PC-9 (cell line): ENCODE measurements at regions not wholly inside any gene's neighbourhood (a gene's known extent, or its start where the extent isn't known, plus 50 kb on each side); places are given as distances from the start of the nearest gene placed in this dataset.

Experiments used
- BruUV-seq: library from RNA; stranded (reverse); fragments of 400-500 nt; replicated peaks from 2 replicates; lab custom pipeline; 2021; lab: Mats Ljungman, UMichigan
- CTCF ChIA-PET: fragments of 300-600 bp; sonication (Branson Sonifier 250); formaldehyde crosslinking; loops from one replicate; lab custom pipeline; 2022; ENCODE audit warnings: antibody characterized with exemption; lab: Charles Lee
- POLR2A ChIA-PET: fragments of 300-600 bp; sonication (Branson Sonifier 250); formaldehyde crosslinking; loops from one replicate; lab custom pipeline; 2022; ENCODE audit warnings: antibody characterized with exemption; ENCODE audit not compliant: unreplicated experiment; lab: Charles Lee
- DNase-seq, 2 experiments: peaks; one replicate each; pipeline versions ENCODE4 v3.0.0 to v3.0.0-alpha.2; 2015 to 2022; ENCODE audit warnings: mixed read lengths in 1 of 2
- H2AFZ ChIP-seq: fragments of 200-600 bp; sonication (generic); 2 replicates; pipeline ENCODE4 v1.8.1; 2017; ENCODE audit warnings: antibody characterized with exemption
- H3F3A ChIP-seq: fragments of 200-600 bp; sonication (generic); 2 replicates; pipeline ENCODE4 v1.8.1; 2017; ENCODE audit warnings: antibody characterized with exemption, mild to moderate bottlenecking, low read depth; ENCODE audit not compliant: insufficient read depth
- H3K27ac ChIP-seq: fragments of 200-600 bp; sonication (generic); 2 replicates; pipeline ENCODE4 v1.6.1; 2016; ENCODE audit warnings: mixed run types
- H3K27me3 ChIP-seq: fragments of 200-600 bp; sonication (generic); 2 replicates; pipeline ENCODE4 v1.6.1; 2016; ENCODE audit warnings: low read depth, mixed run types; ENCODE audit not compliant: insufficient read depth
- H3K36me3 ChIP-seq: fragments of 200-600 bp; sonication (generic); 2 replicates; pipeline ENCODE4 v1.6.1; 2016; ENCODE audit warnings: low read depth, mixed run types
- H3K4me1 ChIP-seq: fragments of 200-600 bp; sonication (generic); replicated peaks from 2 replicates; pipeline ENCODE4 v1.6.1; 2016; ENCODE audit warnings: mixed run types; ENCODE audit not compliant: insufficient read depth
- H3K4me2 ChIP-seq: fragments of 200-600 bp; sonication (generic); 2 replicates; pipeline ENCODE4 v1.6.1; 2017; ENCODE audit warnings: mixed run types
- H3K4me3 ChIP-seq: fragments of 200-600 bp; sonication (generic); 2 replicates; pipeline ENCODE4 v1.6.1; 2016; ENCODE audit warnings: mixed run types
- H3K79me2 ChIP-seq: fragments of 200-600 bp; sonication (generic); 2 replicates; pipeline ENCODE4 v1.6.1; 2017; ENCODE audit warnings: low read depth, mixed run types
- H3K9me2 ChIP-seq: fragments of 200-600 bp; sonication (generic); 2 replicates; pipeline ENCODE4 v1.8.1; 2017; ENCODE audit warnings: mild to moderate bottlenecking; ENCODE audit not compliant: insufficient read depth
- H3K9me3 ChIP-seq: fragments of 200-600 bp; sonication (generic); 2 replicates; pipeline ENCODE4 v1.8.1; 2016; ENCODE audit warnings: low read depth; ENCODE audit not compliant: insufficient read depth
- H4K20me1 ChIP-seq: fragments of 200-600 bp; sonication (generic); 2 replicates; pipeline ENCODE4 v1.8.1; 2017; ENCODE audit not compliant: insufficient read depth
- EZH2 ChIP-seq: fragments of 200-600 bp; sonication (generic); IDR thresholded peaks from 2 replicates; pipeline ENCODE4 v1.8.0; 2017; ENCODE audit warnings: antibody characterized with exemption, low read depth
- intact Hi-C: fragments of 100-400 bp; cut with micrococcal nuclease; formaldehyde crosslinking; loops from one replicate; pipeline ENCODE4 v1.10.0; 2022; ENCODE audit not compliant: unreplicated experiment
- TF ChIP-seq, protein P1 (sequence below): fragments of 200-600 bp; sonication (generic); conservative IDR thresholded peaks from 2 replicates; pipeline ENCODE4 v1.6.1; 2017; ENCODE audit warnings: mixed run types, antibody characterized with exemption, mild to moderate bottlenecking, moderate library complexity

DNA sequence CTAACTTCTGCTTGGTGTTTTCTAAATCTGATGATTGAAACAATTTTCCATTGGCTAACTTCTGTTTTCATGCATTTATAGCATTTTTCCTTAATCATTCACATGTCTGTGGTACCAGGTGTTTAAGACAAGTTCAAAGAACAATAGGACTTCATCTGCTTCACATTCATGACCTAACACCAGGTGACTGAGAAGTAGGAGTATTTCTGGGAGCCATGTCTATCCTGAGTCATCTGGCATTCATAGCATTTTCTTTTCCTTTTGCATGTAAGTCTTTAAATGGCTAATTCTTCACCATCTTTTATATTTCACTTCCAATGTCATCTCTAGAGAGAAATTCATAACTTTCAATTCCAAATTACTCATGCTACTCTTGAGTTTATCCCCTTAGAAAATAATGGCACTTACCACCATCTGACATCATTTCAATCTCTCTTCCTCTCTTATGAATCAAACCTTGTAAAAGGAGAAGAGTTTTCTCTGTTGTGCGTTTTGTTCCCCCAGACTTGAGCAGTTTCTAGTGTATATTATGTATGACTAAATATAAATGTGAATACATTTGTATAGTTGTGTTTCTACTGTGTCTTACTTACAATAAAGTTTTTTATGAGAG is 1196.1 kb upstream of the CDH9 start:
- H3K27me3 ChIP-seq, result no peaks in the 10 kb centered on the region
- no peak overlapping the region for H3K4me2 ChIP-seq
- H3K9me3 ChIP-seq, result no peaks in the 10 kb centered on the region
- no peaks in the 10 kb centered on the region for H3K4me1 ChIP-seq
- H4K20me1 ChIP-seq, result no peaks in the 10 kb centered on the region
- H3K4me3 ChIP-seq, result no peak overlapping the region
- intact Hi-C loops, result no loop called here
- no TSS peak for BruUV-seq
- H3F3A ChIP-seq, result no peaks in the 10 kb centered on the region
- H3K79me2 ChIP-seq, result no peaks in the 10 kb centered on the region
- no peaks in the 10 kb centered on the region for H3K9me2 ChIP-seq
- no peak for TF ChIP-seq EZH2
- TF ChIP-seq, protein P1, sequence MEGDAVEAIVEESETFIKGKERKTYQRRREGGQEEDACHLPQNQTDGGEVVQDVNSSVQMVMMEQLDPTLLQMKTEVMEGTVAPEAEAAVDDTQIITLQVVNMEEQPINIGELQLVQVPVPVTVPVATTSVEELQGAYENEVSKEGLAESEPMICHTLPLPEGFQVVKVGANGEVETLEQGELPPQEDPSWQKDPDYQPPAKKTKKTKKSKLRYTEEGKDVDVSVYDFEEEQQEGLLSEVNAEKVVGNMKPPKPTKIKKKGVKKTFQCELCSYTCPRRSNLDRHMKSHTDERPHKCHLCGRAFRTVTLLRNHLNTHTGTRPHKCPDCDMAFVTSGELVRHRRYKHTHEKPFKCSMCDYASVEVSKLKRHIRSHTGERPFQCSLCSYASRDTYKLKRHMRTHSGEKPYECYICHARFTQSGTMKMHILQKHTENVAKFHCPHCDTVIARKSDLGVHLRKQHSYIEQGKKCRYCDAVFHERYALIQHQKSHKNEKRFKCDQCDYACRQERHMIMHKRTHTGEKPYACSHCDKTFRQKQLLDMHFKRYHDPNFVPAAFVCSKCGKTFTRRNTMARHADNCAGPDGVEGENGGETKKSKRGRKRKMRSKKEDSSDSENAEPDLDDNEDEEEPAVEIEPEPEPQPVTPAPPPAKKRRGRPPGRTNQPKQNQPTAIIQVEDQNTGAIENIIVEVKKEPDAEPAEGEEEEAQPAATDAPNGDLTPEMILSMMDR, result no peak
- ChIA-PET POLR2A (no interaction called here), CTCF (no interaction called here)
- H3K27ac ChIP-seq, result no peak overlapping the region
- DNase-seq, result no peak
- H2AFZ ChIP-seq, result no peak overlapping the region
- no peaks in the 10 kb centered on the region for H3K36me3 ChIP-seq

DNA sequence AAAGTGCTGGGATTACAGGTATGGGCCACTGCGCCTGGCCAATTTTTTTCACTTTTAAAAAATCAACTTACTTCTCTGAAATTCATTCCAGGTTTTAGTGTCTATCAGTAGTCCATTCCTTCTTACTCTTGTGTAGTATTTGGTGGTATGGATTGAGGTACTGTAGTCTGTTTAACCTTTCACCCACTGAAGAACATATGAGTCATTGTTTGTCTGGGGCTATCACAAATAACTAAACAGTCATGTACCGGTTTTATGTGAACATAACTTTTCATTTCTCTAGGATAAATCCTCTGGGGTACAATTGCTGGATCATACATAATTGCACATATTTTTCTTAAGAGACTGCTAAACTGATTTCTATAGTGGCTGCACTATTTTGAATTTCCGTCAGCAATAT is 1188.0 kb upstream of the CDH9 start:
- POLR2A ChIA-PET, result no interaction called here
- no peak overlapping the region for H3K27ac ChIP-seq
- no peaks in the 10 kb centered on the region for H3K79me2 ChIP-seq
- no peaks in the 10 kb centered on the region for H3K9me2 ChIP-seq
- H4K20me1 ChIP-seq, result no peaks in the 10 kb centered on the region
- H3K4me1 ChIP-seq, result peaks cover 6% of the 10 kb centered on the region; the same call in 1 of the 2 replicates
- H3K36me3 ChIP-seq, result no peaks in the 10 kb centered on the region
- no peak overlapping the region for H3K4me3 ChIP-seq
- peak overlapping the region; percentile 54; the same call in 1 of the 2 replicates for H2AFZ ChIP-seq
- intact Hi-C loops, result no loop called here
- BruUV-seq, result no TSS peak
- H3K27me3 ChIP-seq, result no peaks in the 10 kb centered on the region
- H3F3A ChIP-seq, result no peaks in the 10 kb centered on the region
- H3K9me3 ChIP-seq, result no peaks in the 10 kb centered on the region
- DNase-seq, result no peak
- CTCF ChIA-PET, result no interaction called here
- TF ChIP-seq EZH2, result no peak
- TF ChIP-seq, protein P1, result no peak
- H3K4me2 ChIP-seq, result 0 out of 2 replicates have a peak overlapping the region, but pooled peaks have one; percentile 2

DNA sequence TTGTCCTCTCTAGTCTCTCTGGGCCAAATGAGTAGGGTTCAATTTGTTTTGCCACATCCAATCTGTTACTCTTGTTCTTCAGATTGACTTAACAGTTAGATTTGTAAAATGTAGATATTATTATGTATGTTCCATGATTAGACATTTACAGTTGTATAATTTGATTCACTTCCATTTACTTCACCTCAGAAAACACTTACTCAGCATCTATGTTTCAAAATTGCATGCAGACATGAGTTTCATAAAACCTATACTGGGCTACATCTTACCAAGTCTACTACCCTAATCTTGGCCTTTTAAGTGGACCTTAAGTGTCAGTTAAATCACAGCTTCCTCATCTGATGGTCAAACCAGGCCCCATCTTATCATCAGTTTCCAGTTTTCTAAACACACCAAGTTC is 1181.2 kb upstream of the CDH9 start:
- H2AFZ ChIP-seq, result no peak overlapping the region
- no peaks in the 10 kb centered on the region for H3K27me3 ChIP-seq
- no peak overlapping the region for H3K27ac ChIP-seq
- ChIA-PET CTCF (no interaction called here), POLR2A (no interaction called here)
- H3K9me2 ChIP-seq, result 0 out of 2 replicates have a peak, but pooled peaks cover 4% of the 10 kb centered on the region
- no peak overlapping the region for H3K4me3 ChIP-seq
- H3K36me3 ChIP-seq, result no peaks in the 10 kb centered on the region
- DNase-seq, result no peak
- intact Hi-C loops, result no loop called here
- H3K4me2 ChIP-seq, result no peak overlapping the region
- H3K4me1 ChIP-seq, result no peaks in the 10 kb centered on the region
- BruUV-seq, result no TSS peak
- H3K9me3 ChIP-seq, result no peaks in the 10 kb centered on the region
- no peaks in the 10 kb centered on the region for H4K20me1 ChIP-seq
- no peaks in the 10 kb centered on the region for H3K79me2 ChIP-seq
- TF ChIP-seq, protein P1, result no peak
- no peak for TF ChIP-seq EZH2
- no peaks in the 10 kb centered on the region for H3F3A ChIP-seq
